ENCODE measurements at regions not wholly inside any gene's neighbourhood (a gene's known extent, or its start where the extent isn't known, plus 50 kb on each side); places are given as distances from the start of the nearest gene placed in this dataset.
A peak's percentile ranks its signal among the peaks of the same experiment; 100 is the strongest.

DNA sequence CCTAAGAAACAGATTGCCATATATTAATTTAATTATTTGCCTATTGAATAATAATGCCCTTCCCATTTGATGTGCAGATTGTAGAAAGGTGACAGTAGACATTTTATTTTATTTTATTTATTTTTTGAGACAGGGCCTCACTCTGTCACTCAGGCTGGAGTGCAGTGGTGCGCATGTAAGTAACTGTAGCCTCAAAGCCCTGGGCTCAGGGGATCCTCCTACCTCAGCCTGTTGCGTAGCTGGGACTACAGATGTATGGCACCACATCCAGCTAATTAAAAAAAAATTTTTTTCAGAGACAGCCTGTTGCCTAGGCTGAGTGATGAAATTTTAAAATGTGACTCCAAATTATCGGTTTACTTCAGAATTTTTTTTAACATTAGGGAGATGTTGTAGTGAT lies 1110.0 kb upstream of the EEF2KMT start:
- peak; percentile 62 for DNase-seq (ENCODE audit: low spot score)

DNA sequence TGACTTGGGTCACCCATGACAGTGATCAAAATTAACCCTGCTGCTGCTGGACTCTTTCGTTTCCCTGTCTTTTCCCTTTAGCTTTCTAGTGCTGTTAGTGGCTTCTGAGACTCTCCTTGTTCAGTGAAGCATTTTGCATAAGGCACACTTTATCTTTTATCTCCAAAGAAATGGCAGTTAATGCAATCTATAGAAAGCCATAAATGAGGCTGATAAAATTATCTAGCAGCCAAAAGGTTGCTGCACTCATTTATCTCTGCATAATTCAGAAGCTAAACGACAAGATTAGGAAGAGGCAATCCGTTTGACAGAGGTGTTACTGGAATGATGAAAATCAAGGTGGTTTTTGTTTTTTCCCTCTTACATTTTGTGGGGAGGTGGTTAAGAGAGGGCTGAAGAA lies 1109.5 kb upstream of the EEF2KMT start:
- DNase-seq (ENCODE audit: low spot score) = peak; percentile 88

DNA sequence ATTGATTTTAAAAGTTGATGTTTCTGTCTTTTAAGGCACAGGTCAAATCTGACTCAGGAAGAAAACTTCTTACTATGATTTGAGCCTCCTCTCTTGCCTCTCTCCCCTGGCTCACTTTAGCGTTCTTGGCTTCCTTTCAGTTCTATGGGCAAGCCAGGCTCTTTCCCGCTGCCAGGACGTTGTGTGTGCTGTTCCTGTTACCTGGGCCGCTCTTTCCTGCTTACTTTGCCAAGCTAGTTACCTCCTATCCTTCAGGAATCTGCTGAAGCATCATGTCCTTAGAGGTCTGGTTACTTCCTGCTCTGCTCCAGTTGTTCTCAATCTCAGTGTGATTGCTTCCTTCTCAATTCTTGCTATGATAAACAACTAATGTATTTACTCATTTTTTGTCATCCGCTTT lies 1108.5 kb upstream of the EEF2KMT start:
- DNase-seq (ENCODE audit: low spot score) = no peak

DNA sequence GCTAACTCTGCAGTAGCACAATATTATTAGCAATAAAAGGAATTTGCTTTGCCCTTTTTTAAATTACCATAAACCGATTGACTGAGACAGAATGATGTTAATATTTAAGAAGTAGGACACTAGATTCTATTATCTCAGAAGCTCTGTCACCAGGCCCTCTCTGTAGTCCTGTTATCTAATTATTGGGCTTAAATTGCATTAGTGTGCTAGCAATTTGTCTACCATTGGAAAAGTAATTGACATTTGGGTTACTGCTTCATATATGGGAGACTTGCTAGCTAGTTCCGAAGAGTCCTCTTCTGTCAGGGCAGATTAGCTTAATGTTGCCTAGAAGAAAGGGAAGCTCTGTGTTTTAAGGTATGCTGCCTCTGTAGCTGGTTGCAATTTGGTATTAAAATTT lies 1107.3 kb upstream of the EEF2KMT start:
- DNase-seq (ENCODE audit: low spot score) = peak; percentile 98

DNA sequence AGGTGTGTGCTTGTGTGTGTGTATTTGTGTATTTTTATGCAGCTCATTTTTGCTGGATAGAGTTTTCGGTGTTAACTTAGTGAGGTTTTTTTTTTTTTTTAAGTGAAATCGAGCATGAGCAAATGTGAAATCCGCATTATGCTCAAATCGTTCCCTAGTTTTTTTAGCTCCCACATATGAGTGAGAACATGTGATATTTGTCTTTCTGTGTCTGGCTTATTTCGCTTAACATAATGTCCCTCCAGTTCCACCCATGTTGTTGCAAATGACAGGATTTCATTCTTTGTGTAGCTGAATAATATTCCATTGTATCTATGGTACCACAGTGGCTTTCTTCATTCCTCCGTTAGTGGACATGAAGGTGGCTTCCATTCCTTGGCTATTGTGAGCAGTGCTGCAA lies 1103.3 kb upstream of the EEF2KMT start:
- DNase-seq (ENCODE audit: low spot score) = no peak

DNA sequence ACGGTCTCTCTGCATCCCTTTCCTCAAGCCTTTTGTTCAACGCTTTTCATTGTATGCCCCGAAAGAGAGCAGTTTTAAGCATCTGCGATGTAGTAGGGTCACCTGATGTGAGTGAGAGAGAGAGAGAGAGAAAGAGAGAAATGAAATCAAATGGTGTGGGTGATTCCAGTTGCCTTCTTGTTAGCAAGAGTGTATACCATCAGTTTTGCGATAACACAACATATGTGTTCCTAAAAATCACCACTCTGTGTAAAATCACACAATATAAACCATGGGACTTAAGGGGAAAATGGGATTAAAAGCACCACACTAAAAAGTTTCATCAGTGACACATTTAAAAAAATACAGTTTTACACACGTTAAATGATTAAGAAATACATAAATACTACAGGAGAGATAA lies 1102.7 kb upstream of the EEF2KMT start:
- DNase-seq (ENCODE audit: low spot score) = no peak

DNA sequence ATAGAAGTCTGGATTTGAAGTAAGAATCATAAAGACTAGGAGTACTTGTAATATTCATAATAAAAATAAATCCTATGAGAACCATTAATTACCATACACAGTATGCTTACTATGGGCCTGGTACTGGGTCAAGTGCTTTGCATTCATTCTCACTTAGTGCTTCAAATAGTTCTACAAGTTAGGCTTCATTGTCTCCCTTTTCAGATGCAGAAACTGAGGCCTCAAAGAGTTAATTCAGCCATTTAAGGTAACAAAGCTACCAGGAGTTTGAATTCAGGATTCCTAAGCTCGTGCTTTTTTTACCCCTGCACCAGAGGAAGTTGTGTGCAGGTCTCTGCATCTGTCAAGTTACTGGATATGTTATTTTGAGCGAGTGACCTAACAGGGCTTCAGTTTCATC lies 1098.4 kb upstream of the EEF2KMT start:
- DNase-seq (ENCODE audit: low spot score) = no peak

DNA sequence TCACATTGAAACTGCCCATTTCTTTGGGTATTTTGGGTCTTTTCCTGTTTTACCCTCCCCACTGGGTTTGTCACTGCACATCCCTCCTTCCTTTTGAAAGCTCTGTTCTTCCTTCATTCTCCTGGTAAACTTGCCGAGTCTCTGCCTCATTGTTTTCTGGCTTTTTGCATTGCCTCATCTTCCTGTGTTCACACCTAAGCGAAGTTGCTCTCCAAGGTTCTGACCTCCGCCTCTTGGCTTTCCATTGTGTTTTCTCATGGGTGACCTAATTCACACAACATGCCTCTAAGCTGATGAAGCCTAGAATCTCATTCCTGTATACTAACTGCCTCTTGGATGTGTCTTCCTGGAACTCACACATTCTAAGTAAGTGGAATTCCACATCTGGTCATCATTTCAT lies 1096.1 kb upstream of the EEF2KMT start:
- no peak for DNase-seq (ENCODE audit: low spot score)

DNA sequence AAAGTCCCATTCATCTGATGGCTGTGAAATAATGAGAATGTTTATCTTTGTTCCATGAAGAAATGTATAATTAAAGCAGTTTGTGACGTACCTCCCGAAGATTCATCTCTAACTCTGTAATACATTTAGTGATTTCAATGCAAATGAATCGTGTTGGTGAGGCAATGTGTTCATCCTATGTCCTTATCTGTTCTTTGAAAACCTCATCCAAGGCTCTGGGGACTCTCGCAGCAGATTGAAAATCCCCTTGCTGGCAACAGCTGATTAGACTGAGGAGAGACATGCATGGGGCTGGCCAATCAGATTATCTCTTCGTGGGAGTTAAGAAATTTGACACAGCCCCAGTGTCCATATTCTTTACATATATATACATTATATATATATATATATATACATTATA lies 1095.4 kb upstream of the EEF2KMT start:
- DNase-seq (ENCODE audit: low spot score) = peak; percentile 83

DNA sequence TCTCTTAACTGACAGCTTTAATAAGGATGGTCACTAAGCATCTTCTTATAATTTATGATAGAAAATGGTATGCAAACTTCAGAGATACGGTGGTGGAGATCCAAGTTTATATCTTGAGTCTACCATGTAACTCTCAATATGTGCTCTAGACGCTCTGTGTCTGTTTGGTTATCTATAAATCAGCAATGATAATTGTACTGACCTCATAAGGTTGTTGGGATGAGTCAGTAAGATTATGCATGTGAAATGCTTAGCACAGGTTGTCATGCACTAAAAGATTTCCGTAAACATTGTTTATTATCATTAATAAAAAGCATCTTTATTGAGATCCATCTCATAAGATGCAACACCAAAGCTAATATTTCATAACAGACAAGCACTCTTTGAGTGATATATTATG lies 1094.9 kb upstream of the EEF2KMT start:
- DNase-seq (ENCODE audit: low spot score) = no peak

DNA sequence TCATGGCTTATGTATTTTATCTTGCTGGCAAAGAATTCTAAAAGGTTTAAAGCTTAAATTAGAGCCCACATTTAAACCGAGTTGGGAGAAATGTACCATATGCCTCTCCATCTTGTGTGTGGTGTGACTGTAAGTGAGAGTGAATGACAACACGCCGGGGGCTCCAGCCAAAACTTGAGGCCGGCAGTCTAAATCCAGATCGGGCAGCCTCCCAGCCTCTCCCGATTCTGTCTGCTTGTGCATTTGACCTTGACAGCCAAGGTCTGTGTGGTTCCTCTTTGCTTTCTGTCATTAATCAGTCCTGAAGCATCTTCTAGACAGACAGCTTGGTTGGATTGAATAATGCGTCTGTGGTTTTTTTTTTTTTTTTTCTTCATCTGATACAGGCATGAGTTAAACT lies 1093.2 kb upstream of the EEF2KMT start:
- DNase-seq (ENCODE audit: low spot score) = peak; percentile 58

DNA sequence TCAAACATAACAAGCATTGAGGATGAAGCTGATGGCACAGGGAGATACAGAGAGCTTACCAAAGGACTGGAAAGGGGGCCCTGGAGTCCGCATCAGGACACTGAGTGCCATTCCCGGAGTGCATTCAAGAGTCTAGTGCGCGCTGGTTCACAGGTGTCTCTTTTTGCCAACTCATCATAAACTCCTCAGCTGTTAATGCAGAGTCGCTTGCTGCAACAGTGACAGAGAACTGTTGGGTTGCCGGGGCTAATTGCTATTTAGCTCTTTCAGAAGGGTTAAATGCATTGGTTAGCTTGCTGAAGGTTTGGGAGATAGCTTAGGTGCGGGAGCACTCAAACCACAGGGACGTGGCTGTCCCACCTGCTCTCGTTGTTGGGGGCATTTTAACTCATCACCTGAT lies 1091.6 kb upstream of the EEF2KMT start:
- no peak for DNase-seq (ENCODE audit: low spot score)

DNA sequence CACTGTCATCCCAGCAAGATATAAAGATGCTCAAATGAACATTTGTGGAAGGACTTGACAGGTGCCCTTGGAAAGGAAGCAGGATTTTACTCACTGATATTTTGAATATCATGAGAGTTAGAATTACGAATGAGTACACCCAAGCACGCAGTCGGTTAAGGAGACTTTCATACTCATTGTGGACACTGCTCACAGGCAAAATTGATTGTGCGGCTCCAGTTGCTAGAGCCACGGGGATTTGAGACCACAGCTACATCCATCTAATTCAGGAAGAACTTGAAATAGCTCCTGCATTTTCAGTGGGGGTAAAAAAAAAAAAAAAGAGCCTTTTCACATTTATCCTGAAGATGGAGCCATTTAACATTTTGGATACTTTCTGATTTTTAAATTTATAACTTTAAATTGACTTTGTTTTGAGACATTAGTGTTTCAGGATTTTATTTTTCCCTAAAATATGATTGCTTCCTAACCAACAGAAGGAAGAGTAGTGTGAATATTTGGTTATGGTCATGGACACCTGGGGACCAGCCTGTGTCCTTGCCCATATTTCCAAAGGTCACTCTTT lies 1080.1 kb upstream of the EEF2KMT start:
- no peak for DNase-seq (ENCODE audit: low spot score)

DNA sequence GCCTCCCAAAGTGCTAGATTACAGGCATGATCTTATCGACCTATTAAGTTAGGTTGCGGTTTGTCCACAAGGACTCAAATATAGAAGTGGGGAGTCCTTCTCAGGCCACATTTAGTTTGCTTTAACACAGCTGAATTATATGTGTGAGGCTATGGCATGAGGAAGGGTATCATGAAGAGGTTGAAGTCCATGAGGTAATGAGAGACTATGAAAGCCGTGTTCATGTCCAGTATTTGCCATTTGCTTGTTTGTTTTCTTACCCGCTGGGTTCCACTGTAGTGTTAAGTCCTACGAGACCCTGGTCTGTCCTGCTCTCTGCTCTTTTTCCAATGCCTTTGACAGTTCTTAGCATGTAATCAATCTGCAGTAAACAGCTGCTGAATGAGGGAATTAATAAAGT lies 1072.4 kb upstream of the EEF2KMT start:
- no peak for DNase-seq (ENCODE audit: low spot score)

DNA sequence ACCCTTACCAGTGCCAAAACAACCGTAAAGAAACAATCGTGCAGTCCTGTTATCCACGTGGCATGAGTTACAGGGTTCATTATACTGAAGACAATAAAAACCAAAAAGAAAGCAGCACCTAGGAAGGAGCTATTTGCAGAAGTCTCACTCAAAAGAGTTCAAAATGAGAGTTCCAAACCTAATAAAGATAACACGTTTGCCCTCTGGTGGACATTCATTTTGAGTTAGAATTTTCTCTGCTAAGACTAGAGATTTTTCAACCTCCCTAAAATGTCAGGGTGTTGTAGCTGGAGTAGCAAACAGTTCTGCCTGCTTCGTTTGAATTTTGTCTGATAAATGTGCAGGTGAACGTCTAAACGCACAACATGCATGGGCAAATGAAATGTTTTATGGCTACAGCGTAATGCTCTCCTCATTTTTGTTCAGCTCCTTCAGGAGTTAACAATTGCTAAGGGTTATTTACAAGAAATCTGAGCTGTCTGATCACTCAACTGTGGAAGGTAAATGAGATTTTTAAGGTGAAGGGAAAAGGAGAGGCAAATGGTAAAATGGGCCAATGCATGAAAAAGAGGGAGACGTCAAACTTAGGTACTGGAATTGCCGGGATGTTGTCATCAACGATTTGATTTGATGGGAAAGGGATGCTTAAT lies 1067.9 kb upstream of the EEF2KMT start:
- peak; percentile 66 for DNase-seq (ENCODE audit: low spot score)

DNA sequence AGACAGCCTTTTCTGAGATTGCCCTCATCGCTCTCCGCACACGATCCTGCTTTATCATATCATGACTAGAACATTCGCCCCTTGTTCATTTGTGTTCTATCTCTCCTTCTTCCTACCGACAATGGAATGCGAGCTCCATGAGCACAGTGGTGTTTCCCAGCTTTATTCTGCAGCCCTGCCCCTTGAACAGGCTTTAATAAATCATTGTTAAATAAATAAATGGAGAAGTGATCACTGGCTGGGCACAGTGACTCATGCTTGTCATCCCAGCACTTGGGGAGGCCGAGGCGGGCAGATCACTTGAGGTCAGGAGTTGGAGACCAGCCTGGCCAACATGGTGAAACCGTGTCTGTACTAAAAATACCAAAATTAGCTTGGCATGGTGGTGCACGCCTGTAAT lies 1063.3 kb upstream of the EEF2KMT start:
- DNase-seq (ENCODE audit: low spot score) = no peak

DNA sequence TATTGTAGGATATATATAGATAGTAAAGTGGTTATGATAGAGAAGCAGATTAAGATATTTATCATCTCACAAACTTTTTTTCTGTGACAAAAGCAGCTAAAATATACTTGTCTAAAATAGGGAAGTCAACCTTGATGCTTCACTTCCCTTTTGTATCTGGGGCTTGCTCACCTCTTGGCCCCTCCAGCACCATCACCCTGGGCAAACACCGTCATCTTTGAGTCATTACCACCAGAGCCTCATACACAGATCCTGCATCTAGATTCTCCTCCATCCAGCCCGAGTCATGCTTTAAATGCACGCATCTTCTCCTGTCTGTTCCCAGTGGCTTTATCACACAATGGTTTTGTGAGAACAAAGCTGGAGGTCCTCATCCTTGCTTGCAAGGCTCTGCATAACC lies 1062.7 kb upstream of the EEF2KMT start:
- no peak for DNase-seq (ENCODE audit: low spot score)

DNA sequence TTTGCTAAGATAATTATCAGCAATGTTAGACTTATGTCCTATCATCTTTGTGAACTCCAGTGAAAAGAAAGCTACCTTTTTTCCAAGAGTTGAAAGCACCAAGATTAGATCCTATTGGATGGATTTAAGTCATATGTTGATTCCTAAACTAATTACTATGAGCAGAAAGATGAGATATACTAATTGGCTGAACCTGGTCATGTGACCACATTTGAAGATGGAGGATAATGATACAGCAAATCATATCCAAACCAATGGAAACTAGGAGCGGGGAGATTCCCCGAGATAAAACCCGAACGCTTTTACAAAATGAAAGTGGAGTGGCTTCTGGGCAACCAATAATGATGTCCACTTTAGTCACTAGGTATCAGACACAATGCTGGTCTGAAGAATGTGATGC lies 1060.2 kb upstream of the EEF2KMT start:
- DNase-seq (ENCODE audit: low spot score) = peak; percentile 73

DNA sequence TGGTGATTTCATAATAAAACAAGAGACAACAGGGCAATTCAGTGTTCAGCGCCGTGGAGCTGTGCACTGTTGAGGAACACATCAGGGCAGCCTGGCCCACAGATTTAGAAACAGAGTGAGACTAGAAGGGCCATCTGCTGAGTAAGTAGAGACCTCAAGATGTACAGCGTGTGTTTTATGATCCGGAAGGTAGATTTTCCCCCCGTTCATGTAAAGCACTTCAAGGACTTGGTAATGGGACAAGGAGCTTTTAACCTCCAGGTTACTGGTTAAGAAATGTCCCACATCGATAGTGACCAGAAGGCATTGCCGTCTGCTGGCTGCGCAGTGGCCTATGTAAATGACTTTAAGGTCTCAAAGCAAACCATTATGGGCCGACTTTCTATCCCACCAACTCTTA lies 1057.7 kb upstream of the EEF2KMT start:
- DNase-seq (ENCODE audit: low spot score) = no peak

DNA sequence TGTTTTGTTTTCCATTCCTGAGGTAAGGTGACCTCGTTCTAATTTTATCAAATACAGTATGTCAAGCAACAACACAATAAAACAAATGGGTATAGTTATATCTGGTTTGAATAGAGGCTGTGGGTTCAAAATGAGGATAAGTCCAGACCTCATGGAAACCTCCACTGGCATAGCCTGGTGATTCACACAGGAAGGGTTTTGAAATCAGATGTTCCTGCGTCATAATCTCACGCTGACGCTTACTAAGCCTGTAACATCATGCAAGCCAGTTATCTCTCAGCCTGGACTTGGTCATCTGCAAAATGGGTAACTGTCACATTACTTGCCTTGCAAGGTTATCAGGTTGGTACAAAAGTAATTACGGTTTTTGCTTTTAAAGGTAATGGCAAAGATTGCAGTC lies 1056.3 kb upstream of the EEF2KMT start:
- no peak for DNase-seq (ENCODE audit: low spot score)

DNA sequence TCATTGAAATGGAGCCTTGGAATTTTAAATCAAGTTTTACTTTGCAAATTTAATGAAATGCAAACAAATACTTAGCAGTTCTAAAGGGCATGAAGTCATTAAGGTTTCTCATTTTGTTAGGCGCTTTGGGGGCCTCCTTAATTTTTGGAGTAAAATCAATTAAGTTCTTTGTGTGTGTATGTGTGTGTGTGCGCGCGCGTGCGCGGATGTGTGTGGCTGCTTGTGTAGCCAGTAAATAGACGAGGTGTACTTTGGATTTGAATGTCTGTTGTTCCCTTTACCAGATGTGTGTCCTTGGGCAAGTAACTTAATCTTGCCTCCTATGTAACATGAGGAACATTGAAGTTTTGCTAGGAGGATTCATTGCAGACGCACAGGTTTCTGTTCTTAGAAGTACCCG lies 1051.4 kb upstream of the EEF2KMT start:
- DNase-seq (ENCODE audit: low spot score) = no peak

DNA sequence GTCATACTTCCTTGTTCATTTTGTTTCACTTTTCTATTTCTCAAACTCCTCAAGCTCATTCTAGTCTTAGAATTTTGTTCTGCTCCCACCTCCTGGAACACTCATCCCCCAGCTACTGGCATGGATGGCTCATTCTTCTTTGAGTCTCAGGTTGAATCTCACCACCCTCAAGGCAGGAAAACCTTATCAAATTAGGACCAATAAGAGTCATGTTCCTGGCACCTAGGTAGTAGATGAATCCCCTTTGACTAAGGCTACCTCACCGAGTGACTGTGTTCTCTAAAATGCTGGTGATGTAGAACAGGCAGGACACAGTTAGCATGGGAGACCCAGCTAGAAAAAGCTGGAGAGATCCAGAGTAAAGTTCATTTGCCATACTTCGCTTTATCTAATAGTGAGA lies 1050.8 kb upstream of the EEF2KMT start:
- DNase-seq (ENCODE audit: low spot score) = no peak

DNA sequence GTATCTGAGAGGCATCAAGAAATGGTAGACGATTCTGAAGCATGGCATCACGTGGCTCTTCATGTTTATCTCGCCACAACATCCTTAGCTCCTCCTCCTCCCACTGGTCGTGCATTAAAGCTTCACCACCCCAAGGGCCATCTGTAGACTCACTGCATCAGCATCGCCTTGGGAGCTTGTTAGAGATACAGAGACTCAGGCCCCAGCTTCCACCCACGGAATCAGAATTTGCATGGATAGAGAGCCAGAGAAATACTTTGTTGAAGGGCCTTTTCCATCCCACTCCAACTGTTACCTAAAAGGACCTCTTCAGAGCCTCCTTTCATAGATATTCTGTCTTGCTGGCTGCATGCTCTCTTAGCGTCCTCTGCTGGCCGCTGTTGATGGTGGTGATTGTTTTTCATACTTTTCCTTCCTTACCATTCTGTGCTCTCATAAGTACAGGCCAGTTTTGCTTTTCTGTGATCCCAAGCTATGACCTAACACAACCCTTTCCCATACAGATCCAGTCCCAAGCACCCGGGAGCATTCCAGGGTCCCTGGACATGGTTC lies 1049.4 kb upstream of the EEF2KMT start:
- DNase-seq (ENCODE audit: low spot score) = no peak

DNA sequence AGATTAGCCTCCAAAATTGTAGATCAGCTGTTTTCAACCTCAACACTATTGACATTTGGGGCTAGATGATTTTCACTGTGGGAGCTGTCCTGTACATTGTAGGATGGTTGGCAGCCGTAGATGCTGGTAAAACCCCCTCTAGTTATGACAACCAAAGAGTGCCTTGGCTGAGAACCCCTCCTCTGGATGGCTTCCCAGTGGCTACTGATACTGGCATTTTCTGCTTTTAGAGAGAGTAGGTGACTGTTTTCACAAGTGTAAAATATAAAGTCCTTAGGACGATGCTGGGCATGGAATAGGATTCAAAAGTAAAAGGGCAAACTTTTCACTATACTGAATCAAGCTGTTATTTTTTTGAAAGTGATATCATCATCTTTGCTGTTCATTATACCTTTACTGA lies 1048.8 kb upstream of the EEF2KMT start:
- no peak for DNase-seq (ENCODE audit: low spot score)
